ENCODE measurements at regions not wholly inside any gene's neighbourhood (a gene's known extent, or its start where the extent isn't known, plus 50 kb on each side); places are given as distances from the start of the nearest gene placed in this dataset.

DNA sequence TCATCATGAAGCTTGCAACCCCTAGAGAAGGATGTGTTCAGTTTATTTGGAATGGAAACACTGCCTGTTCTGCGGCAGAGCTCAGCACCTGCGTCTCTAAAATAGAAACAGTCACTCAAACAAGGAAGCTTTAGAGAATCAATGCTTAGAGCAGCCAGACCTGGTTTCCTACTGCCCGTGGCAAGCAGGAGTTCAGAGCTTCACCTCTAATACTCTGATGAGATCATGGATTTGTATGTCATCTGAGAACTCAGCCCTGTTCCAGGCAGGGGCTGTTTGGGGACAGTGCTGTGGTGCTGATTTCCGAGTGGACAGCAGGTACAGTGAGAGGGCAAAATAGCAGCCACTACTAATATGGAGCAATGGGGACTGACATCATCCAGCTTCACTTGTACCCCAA is 236.0 kb upstream of the IRX1 start:
- H3F3A ChIP-seq (ENCODE audit: low read depth): no peaks in the 10 kb centered on the region
- H3K9me2 ChIP-seq (replicated peaks; ENCODE audit: low read depth, low read length): no peaks in the 10 kb centered on the region
- no peaks in the 10 kb centered on the region for H3K79me2 ChIP-seq (ENCODE audit: insufficient read depth, low read length)
- H3K36me3 ChIP-seq (ENCODE audit: insufficient read depth, low read length): no peaks in the 10 kb centered on the region
- no peaks in the 10 kb centered on the region for H4K20me1 ChIP-seq (ENCODE audit: insufficient read depth, low read length, poor library complexity, severe bottlenecking)
- H2AFZ ChIP-seq (ENCODE audit: low read length): no peak overlapping the region
- no peaks in the 10 kb centered on the region for H3K27me3 ChIP-seq (ENCODE audit: insufficient read depth, low read length, poor library complexity, severe bottlenecking)
- no peaks in the 10 kb centered on the region for H3K4me1 ChIP-seq (ENCODE audit: insufficient read depth, low read length, poor library complexity, severe bottlenecking)
- H3K9ac ChIP-seq (ENCODE audit: low read depth, low read length, poor library complexity, severe bottlenecking): no peak overlapping the region
- H3K9me3 ChIP-seq (ENCODE audit: insufficient read depth, low read depth, low read length): peaks cover 7% of the 10 kb centered on the region; the same call in 1 of the 2 replicates
- H3K4me2 ChIP-seq (ENCODE audit: low read depth, low read length, poor library complexity, severe bottlenecking): no peak overlapping the region
- TF ChIP-seq EZH2phosphoT487 (IDR thresholded peaks at IDR 0.05; ENCODE audit: borderline replicate concordance): no peak
- TF ChIP-seq, protein P1, sequence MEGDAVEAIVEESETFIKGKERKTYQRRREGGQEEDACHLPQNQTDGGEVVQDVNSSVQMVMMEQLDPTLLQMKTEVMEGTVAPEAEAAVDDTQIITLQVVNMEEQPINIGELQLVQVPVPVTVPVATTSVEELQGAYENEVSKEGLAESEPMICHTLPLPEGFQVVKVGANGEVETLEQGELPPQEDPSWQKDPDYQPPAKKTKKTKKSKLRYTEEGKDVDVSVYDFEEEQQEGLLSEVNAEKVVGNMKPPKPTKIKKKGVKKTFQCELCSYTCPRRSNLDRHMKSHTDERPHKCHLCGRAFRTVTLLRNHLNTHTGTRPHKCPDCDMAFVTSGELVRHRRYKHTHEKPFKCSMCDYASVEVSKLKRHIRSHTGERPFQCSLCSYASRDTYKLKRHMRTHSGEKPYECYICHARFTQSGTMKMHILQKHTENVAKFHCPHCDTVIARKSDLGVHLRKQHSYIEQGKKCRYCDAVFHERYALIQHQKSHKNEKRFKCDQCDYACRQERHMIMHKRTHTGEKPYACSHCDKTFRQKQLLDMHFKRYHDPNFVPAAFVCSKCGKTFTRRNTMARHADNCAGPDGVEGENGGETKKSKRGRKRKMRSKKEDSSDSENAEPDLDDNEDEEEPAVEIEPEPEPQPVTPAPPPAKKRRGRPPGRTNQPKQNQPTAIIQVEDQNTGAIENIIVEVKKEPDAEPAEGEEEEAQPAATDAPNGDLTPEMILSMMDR (conservative IDR thresholded peaks at IDR 0.05; ENCODE audit: low read length): no peak
- no peak overlapping the region for H3K4me3 ChIP-seq (ENCODE audit: low read length, poor library complexity, severe bottlenecking)

DNA sequence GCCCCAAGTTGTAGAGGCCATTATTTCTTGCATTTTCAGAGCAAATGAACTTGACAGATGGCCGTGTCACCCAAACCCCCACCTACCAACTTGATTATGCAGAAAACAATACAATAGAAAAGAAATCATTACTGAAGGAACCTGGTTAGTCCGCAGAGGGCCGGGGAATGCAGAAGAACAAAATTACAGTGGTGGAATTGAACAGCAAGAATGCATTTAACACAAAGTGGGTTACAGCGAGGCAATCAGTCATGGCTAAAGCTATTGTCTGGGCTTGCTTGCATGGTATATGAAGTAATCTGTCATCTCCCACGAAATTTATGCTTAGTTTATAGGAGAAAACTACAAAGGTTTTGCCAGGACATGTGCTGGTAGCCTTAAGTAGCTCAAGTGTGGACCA is 238.3 kb upstream of the IRX1 start:
- Histone ChIP-seq H3K4me2 (ENCODE audit: low read depth, low read length, poor library complexity, severe bottlenecking) (no peak overlapping the region), H3K9me2 (replicated peaks; ENCODE audit: low read depth, low read length) (no peaks in the 10 kb centered on the region), H3K4me3 (ENCODE audit: low read length, poor library complexity, severe bottlenecking) (no peak overlapping the region), H3K9me3 (ENCODE audit: insufficient read depth, low read depth, low read length) (peaks cover 7% of the 10 kb centered on the region; the same call in 1 of the 2 replicates), H2AFZ (ENCODE audit: low read length) (no peak overlapping the region), H3F3A (ENCODE audit: low read depth) (no peaks in the 10 kb centered on the region), H3K79me2 (ENCODE audit: insufficient read depth, low read length) (no peaks in the 10 kb centered on the region), H3K9ac (ENCODE audit: low read depth, low read length, poor library complexity, severe bottlenecking) (no peak overlapping the region), H3K4me1 (ENCODE audit: insufficient read depth, low read length, poor library complexity, severe bottlenecking) (no peaks in the 10 kb centered on the region), H4K20me1 (ENCODE audit: insufficient read depth, low read length, poor library complexity, severe bottlenecking) (no peaks in the 10 kb centered on the region), H3K36me3 (ENCODE audit: insufficient read depth, low read length) (no peaks in the 10 kb centered on the region), H3K27me3 (ENCODE audit: insufficient read depth, low read length, poor library complexity, severe bottlenecking) (no peaks in the 10 kb centered on the region)
- no peak for TF ChIP-seq EZH2phosphoT487 (IDR thresholded peaks at IDR 0.05; ENCODE audit: borderline replicate concordance)
- TF ChIP-seq, protein P1 (conservative IDR thresholded peaks at IDR 0.05; ENCODE audit: low read length): no peak

DNA sequence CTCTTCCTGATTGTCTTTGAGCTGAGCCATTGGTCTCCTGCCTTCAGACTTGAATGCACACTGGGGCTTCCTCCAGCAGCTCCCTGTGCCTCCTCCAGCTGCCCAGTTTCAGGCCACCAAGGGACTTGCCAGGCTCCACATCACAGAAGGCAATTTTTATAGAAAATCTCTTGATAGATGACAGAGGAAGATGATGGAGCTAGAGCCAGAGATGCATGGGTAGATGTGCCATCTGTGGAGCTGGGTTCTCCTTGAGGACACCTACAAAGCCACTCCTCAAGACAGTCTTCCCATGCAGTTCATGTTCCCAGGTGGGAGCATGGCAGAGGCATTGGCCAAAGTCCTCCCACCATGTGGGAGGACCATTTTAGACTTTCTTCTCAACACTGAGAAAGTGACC is 239.6 kb upstream of the IRX1 start:
- H3K9me2 ChIP-seq (replicated peaks; ENCODE audit: low read depth, low read length): no peaks in the 10 kb centered on the region
- peaks cover 4% of the 10 kb centered on the region; the same call in 1 of the 2 replicates for H3K9me3 ChIP-seq (ENCODE audit: insufficient read depth, low read depth, low read length)
- H3K79me2 ChIP-seq (ENCODE audit: insufficient read depth, low read length): no peaks in the 10 kb centered on the region
- no peaks in the 10 kb centered on the region for H3K4me1 ChIP-seq (ENCODE audit: insufficient read depth, low read length, poor library complexity, severe bottlenecking)
- no peak overlapping the region for H2AFZ ChIP-seq (ENCODE audit: low read length)
- no peak for TF ChIP-seq EZH2phosphoT487 (IDR thresholded peaks at IDR 0.05; ENCODE audit: borderline replicate concordance)
- TF ChIP-seq, protein P1 (conservative IDR thresholded peaks at IDR 0.05; ENCODE audit: low read length): no peak
- no peaks in the 10 kb centered on the region for H4K20me1 ChIP-seq (ENCODE audit: insufficient read depth, low read length, poor library complexity, severe bottlenecking)
- H3K4me3 ChIP-seq (ENCODE audit: low read length, poor library complexity, severe bottlenecking): no peak overlapping the region
- no peaks in the 10 kb centered on the region for H3F3A ChIP-seq (ENCODE audit: low read depth)
- H3K4me2 ChIP-seq (ENCODE audit: low read depth, low read length, poor library complexity, severe bottlenecking): no peak overlapping the region
- no peaks in the 10 kb centered on the region for H3K36me3 ChIP-seq (ENCODE audit: insufficient read depth, low read length)
- H3K9ac ChIP-seq (ENCODE audit: low read depth, low read length, poor library complexity, severe bottlenecking): no peak overlapping the region
- H3K27me3 ChIP-seq (ENCODE audit: insufficient read depth, low read length, poor library complexity, severe bottlenecking): no peaks in the 10 kb centered on the region

Data from Loucy (cell line).